ENCODE measurements at regions not wholly inside any gene's neighbourhood (a gene's known extent, or its start where the extent isn't known, plus 50 kb on each side); places are given as distances from the start of the nearest gene placed in this dataset.

GRCh38 chr20:51312480-51312783 lies 230.1 kb downstream of the NFATC2 start:
- Histone ChIP-seq H4K20me1 (ENCODE audit: insufficient read depth, poor library complexity, severe bottlenecking) (no peaks in the 10 kb centered on the region), H3K4me3 (no peak overlapping the region), H3K9me3 (ENCODE audit: low read depth) (no peaks in the 10 kb centered on the region), H3K79me2 (no peaks in the 10 kb centered on the region), H3K9me2 (replicated peaks; ENCODE audit: insufficient read depth) (no peaks in the 10 kb centered on the region), H3K36me3 (replicated peaks; ENCODE audit: insufficient read depth, low read depth) (no peaks in the 10 kb centered on the region), H3K4me1 (ENCODE audit: insufficient read depth) (peaks cover 10% of the 10 kb centered on the region), H3K4me2 (peak overlapping the region; percentile 63), H3K27ac (peak overlapping the region; percentile 40), H2AFZ (no peak overlapping the region), H3K27me3 (no peaks in the 10 kb centered on the region)
- DNase-seq (ENCODE audit: low spot score): no peak
- no peak for TF ChIP-seq CTCF (IDR thresholded peaks at IDR 0.05; ENCODE audit: poor library complexity)
- no peak for TF ChIP-seq EZH2 (IDR thresholded peaks at IDR 0.05; ENCODE audit: borderline replicate concordance)
- no peak for TF ChIP-seq EZH2phosphoT487 (IDR thresholded peaks at IDR 0.05; ENCODE audit: low read depth, severe bottlenecking, unreplicated experiment)
- WGBS (ENCODE audit: low lambda C conversion rate, missing lambda C conversion rate): 38% methylated on average over 3 of the region's 3 CpGs

GRCh38 chr20:51311636-51312479 lies 230.7 kb downstream of the NFATC2 start:
- Histone ChIP-seq H3K36me3 (replicated peaks; ENCODE audit: insufficient read depth, low read depth) (no peaks in the 10 kb centered on the region), H2AFZ (no peak overlapping the region), H3K9me3 (ENCODE audit: low read depth) (no peaks in the 10 kb centered on the region), H4K20me1 (ENCODE audit: insufficient read depth, poor library complexity, severe bottlenecking) (no peaks in the 10 kb centered on the region), H3K4me3 (no peak overlapping the region), H3K4me1 (ENCODE audit: insufficient read depth) (peaks cover 10% of the 10 kb centered on the region), H3K27ac (peak overlapping the region; percentile 40), H3K27me3 (no peaks in the 10 kb centered on the region), H3K79me2 (no peaks in the 10 kb centered on the region), H3K4me2 (peak overlapping the region; percentile 63), H3K9me2 (replicated peaks; ENCODE audit: insufficient read depth) (no peaks in the 10 kb centered on the region)
- peak; percentile 56 for DNase-seq (ENCODE audit: low spot score)
- no peak for TF ChIP-seq CTCF (IDR thresholded peaks at IDR 0.05; ENCODE audit: poor library complexity)
- 35% methylated on average over 12 of the region's 12 CpGs for WGBS (ENCODE audit: low lambda C conversion rate, missing lambda C conversion rate)

GRCh38 chr20:51310216-51310615 lies 232.3 kb downstream of the NFATC2 start:
- TF ChIP-seq EZH2phosphoT487 (IDR thresholded peaks at IDR 0.05; ENCODE audit: low read depth, severe bottlenecking, unreplicated experiment): no peak
- no peak for TF ChIP-seq EZH2 (IDR thresholded peaks at IDR 0.05; ENCODE audit: borderline replicate concordance)
- TF ChIP-seq CTCF (IDR thresholded peaks at IDR 0.05; ENCODE audit: poor library complexity): no peak
- Histone ChIP-seq H3K27me3 (no peaks in the 10 kb centered on the region), H3K36me3 (replicated peaks; ENCODE audit: insufficient read depth, low read depth) (no peaks in the 10 kb centered on the region), H3K9me3 (ENCODE audit: low read depth) (no peaks in the 10 kb centered on the region), H3K9me2 (replicated peaks; ENCODE audit: insufficient read depth) (no peaks in the 10 kb centered on the region), H3K4me2 (no peak overlapping the region), H3K27ac (no peak overlapping the region), H3K79me2 (no peaks in the 10 kb centered on the region), H4K20me1 (ENCODE audit: insufficient read depth, poor library complexity, severe bottlenecking) (no peaks in the 10 kb centered on the region), H3K4me1 (ENCODE audit: insufficient read depth) (peaks cover 10% of the 10 kb centered on the region), H2AFZ (no peak overlapping the region), H3K4me3 (no peak overlapping the region)
- peak; percentile 46 for DNase-seq (ENCODE audit: low spot score)
- 47% methylated on average over 2 of the region's 2 CpGs for WGBS (ENCODE audit: low lambda C conversion rate, missing lambda C conversion rate)

Measured in hepatocyte (in vitro differentiated cells).